ENCODE measurements at regions not wholly inside any gene's neighbourhood (a gene's known extent, or its start where the extent isn't known, plus 50 kb on each side); places are given as distances from the start of the nearest gene placed in this dataset.

DNA sequence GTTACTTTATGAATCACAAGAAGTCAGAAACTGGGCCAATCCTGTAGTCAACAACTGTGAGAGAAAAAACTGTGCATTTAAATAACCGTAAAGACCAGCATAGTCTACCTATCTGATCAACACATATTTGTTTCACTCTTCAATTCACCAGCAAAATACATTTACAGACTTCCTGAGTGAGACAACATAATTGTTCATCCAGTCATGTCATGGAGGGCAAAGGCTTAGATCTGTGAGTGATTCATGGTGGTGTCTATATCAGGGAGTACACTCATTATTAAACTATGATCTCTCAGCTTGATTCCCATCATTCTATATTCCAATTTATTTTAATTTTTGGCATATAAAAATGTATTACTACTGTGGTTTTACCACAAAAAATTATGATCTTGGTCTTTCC lies 694.6 kb downstream of the DNAH5 start:
- no peak overlapping the region for H3K4me3 ChIP-seq
- no peaks in the 10 kb centered on the region for H3K36me3 ChIP-seq
- 87 to 97% methylated on average over 1 of the region's 1 CpG for WGBS, 2 donors
- H3K27ac ChIP-seq, result no peak overlapping the region
- intact Hi-C loops (cut with DNase I), result no loop called here
- no peak for TF ChIP-seq POLR2AphosphoS5 (IDR thresholded peaks at IDR 0.05)
- TF ChIP-seq POLR2A (IDR thresholded peaks at IDR 0.05), result no peak
- TF ChIP-seq, protein P1, sequence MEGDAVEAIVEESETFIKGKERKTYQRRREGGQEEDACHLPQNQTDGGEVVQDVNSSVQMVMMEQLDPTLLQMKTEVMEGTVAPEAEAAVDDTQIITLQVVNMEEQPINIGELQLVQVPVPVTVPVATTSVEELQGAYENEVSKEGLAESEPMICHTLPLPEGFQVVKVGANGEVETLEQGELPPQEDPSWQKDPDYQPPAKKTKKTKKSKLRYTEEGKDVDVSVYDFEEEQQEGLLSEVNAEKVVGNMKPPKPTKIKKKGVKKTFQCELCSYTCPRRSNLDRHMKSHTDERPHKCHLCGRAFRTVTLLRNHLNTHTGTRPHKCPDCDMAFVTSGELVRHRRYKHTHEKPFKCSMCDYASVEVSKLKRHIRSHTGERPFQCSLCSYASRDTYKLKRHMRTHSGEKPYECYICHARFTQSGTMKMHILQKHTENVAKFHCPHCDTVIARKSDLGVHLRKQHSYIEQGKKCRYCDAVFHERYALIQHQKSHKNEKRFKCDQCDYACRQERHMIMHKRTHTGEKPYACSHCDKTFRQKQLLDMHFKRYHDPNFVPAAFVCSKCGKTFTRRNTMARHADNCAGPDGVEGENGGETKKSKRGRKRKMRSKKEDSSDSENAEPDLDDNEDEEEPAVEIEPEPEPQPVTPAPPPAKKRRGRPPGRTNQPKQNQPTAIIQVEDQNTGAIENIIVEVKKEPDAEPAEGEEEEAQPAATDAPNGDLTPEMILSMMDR (IDR thresholded peaks at IDR 0.05), result no peak
- TF ChIP-seq EP300 (IDR thresholded peaks at IDR 0.05), result no peak
- no peaks in the 10 kb centered on the region for H3K9me3 ChIP-seq
- DNase-seq, result no peak
- no peaks in the 10 kb centered on the region for H3K27me3 ChIP-seq
- H3K4me1 ChIP-seq, result no peaks in the 10 kb centered on the region

GRCh38 chr5:13248253-13248652 lies 696.2 kb downstream of the DNAH5 start:
- Histone ChIP-seq H3K27me3 (no peaks in the 10 kb centered on the region), H3K4me3 (no peak overlapping the region), H3K4me1 (no peaks in the 10 kb centered on the region), H3K9me3 (no peaks in the 10 kb centered on the region), H3K27ac (no peak overlapping the region), H3K36me3 (no peaks in the 10 kb centered on the region)
- TF ChIP-seq EP300 (IDR thresholded peaks at IDR 0.05) (no peak), POLR2A (IDR thresholded peaks at IDR 0.05) (no peak), POLR2AphosphoS5 (IDR thresholded peaks at IDR 0.05) (no peak)
- TF ChIP-seq, protein P1 (IDR thresholded peaks at IDR 0.05), result no peak
- intact Hi-C loops (cut with DNase I), result no loop called here
- no peak for DNase-seq
- 60 to 65% methylated on average over 3 of the region's 3 CpGs for WGBS, 2 donors

- 52 to 64% methylated on average over 5 of the region's 5 CpGs for WGBS, 2 donors
- no peaks in the 10 kb centered on the region for H3K4me1 ChIP-seq
- H3K36me3 ChIP-seq, result no peaks in the 10 kb centered on the region
- TF ChIP-seq EP300 (IDR thresholded peaks at IDR 0.05), result no peak
- TF ChIP-seq, protein P1 (IDR thresholded peaks at IDR 0.05), result no peak
- no peak for TF ChIP-seq POLR2AphosphoS5 (IDR thresholded peaks at IDR 0.05)
- no peak for TF ChIP-seq POLR2A (IDR thresholded peaks at IDR 0.05)
- no peaks in the 10 kb centered on the region for H3K9me3 ChIP-seq
- H3K27ac ChIP-seq, result no peak overlapping the region
- H3K4me3 ChIP-seq, result no peak overlapping the region
- no peaks in the 10 kb centered on the region for H3K27me3 ChIP-seq
- no peak for DNase-seq
- intact Hi-C loops (cut with DNase I), result no loop called here
These were observed 698.4 kb downstream of the DNAH5 start for GRCh38 chr5:13246053-13246452.

DNA sequence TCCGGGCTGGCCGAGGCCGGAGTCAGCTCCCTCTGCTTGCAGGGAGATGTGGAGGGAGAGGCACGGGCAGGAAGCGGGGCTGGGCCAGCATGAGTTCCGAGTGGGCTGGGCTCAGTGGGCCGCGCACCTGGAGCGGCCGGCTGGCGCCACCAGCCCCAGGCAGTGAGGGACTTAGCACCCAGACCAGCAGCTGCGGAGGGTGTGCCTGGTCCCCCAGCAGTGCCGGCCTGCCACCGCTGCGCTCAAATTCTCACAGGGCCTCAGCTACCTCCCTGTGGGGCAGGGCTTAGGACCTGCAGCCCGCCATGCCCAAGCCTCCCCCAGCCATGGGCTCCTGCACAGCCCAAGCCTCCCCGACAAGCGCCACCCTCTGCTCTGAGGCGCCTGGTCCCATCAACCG lies 700.3 kb downstream of the DNAH5 start:
- no peak for TF ChIP-seq EP300 (IDR thresholded peaks at IDR 0.05)
- TF ChIP-seq, protein P1 (IDR thresholded peaks at IDR 0.05), result no peak
- TF ChIP-seq POLR2AphosphoS5 (IDR thresholded peaks at IDR 0.05), result no peak
- no peak for TF ChIP-seq POLR2A (IDR thresholded peaks at IDR 0.05)
- no peak for DNase-seq
- H3K4me1 ChIP-seq, result no peaks in the 10 kb centered on the region
- intact Hi-C loops (cut with DNase I), result no loop called here
- no peaks in the 10 kb centered on the region for H3K27me3 ChIP-seq
- no peak overlapping the region for H3K4me3 ChIP-seq
- no peaks in the 10 kb centered on the region for H3K9me3 ChIP-seq
- H3K27ac ChIP-seq, result no peak overlapping the region
- no peaks in the 10 kb centered on the region for H3K36me3 ChIP-seq
- WGBS, 2 donors, result 89 to 94% methylated on average over 20 of the region's 20 CpGs

- 9 to 19% methylated on average over 1 of the region's 1 CpG for WGBS, 2 donors
- Histone ChIP-seq H3K4me1 (no peaks in the 10 kb centered on the region), H3K27me3 (no peaks in the 10 kb centered on the region), H3K36me3 (no peaks in the 10 kb centered on the region), H3K9me3 (no peaks in the 10 kb centered on the region), H3K4me3 (no peak overlapping the region), H3K27ac (no peak overlapping the region)
- DNase-seq, result no peak
- intact Hi-C loops (cut with DNase I), result no loop called here
- no peak for TF ChIP-seq EP300 (IDR thresholded peaks at IDR 0.05)
- TF ChIP-seq, protein P1 (IDR thresholded peaks at IDR 0.05), result no peak
- TF ChIP-seq POLR2AphosphoS5 (IDR thresholded peaks at IDR 0.05), result no peak
- TF ChIP-seq POLR2A (IDR thresholded peaks at IDR 0.05), result no peak
These were observed 717.0 kb downstream of the DNAH5 start for GRCh38 chr5:13227513-13227912.

Data from sigmoid colon (tissue), 6 donors.